HFFc6 (cell line): ENCODE measurements at regions not wholly inside any gene's neighbourhood (a gene's known extent, or its start where the extent isn't known, plus 50 kb on each side); places are given as distances from the start of the nearest gene placed in this dataset.

Experiments used
- DNase-seq: peaks from one replicate; pipeline ENCODE4 v3.0.0-alpha.2; 2018
- H3K27ac Mint-ChIP-seq: 2 replicates; pipeline ENCODE4 v1.8.0; 2020; ENCODE audit warnings: mild to moderate bottlenecking, mixed read lengths
- H3K27me3 Mint-ChIP-seq: 2 replicates; pipeline ENCODE4 v1.8.0; 2021; ENCODE audit warnings: mild to moderate bottlenecking, moderate library complexity, mixed read lengths; ENCODE audit not compliant: insufficient read depth
- H3K36me3 Mint-ChIP-seq: 2 replicates; pipeline ENCODE4 v1.8.0; 2021; ENCODE audit warnings: low read depth, mixed read lengths
- H3K4me1 Mint-ChIP-seq: 2 replicates; pipeline ENCODE4 v1.8.0; 2020; ENCODE audit warnings: low read depth, mixed read lengths
- H3K4me3 Mint-ChIP-seq: 2 replicates; pipeline ENCODE4 v1.8.0; 2020; ENCODE audit warnings: mild to moderate bottlenecking, moderate library complexity, mixed read lengths
- H3K9me3 Mint-ChIP-seq: 2 replicates; pipeline ENCODE4 v1.8.0; 2020; ENCODE audit warnings: mild to moderate bottlenecking, mixed read lengths
- CTCF ChIP-seq: fragments of 200-600 bp; sonication (generic); IDR thresholded peaks from 2 replicates; pipeline ENCODE4 v1.5.0; 2021; ENCODE audit warnings: antibody characterized with exemption, mild to moderate bottlenecking

GRCh38 chr1:38240618-38241017, 194.0 kb upstream of the POU3F1 start:
- H3K36me3 Mint-ChIP-seq, result no peaks in the 10 kb centered on the region
- H3K4me3 Mint-ChIP-seq, result no peak overlapping the region
- H3K27ac Mint-ChIP-seq, result no peak overlapping the region
- no peaks in the 10 kb centered on the region for H3K9me3 Mint-ChIP-seq
- no peak for DNase-seq
- peaks cover 10% of the 10 kb centered on the region for H3K4me1 Mint-ChIP-seq
- H3K27me3 Mint-ChIP-seq, result peaks cover 22% of the 10 kb centered on the region
- no peak for TF ChIP-seq CTCF

GRCh38 chr1:38239258-38239835, 192.8 kb upstream of the POU3F1 start:
- Mint-ChIP-seq H3K27ac (no peak overlapping the region), H3K36me3 (no peaks in the 10 kb centered on the region), H3K9me3 (no peaks in the 10 kb centered on the region), H3K4me3 (no peak overlapping the region), H3K27me3 (peaks cover 22% of the 10 kb centered on the region), H3K4me1 (peaks cover 13% of the 10 kb centered on the region)
- no peak for TF ChIP-seq CTCF
- no peak for DNase-seq

GRCh38 chr1:38238294-38238693, 191.7 kb upstream of the POU3F1 start:
- Mint-ChIP-seq H3K9me3 (no peaks in the 10 kb centered on the region), H3K4me1 (peaks cover 13% of the 10 kb centered on the region), H3K4me3 (no peak overlapping the region), H3K36me3 (no peaks in the 10 kb centered on the region), H3K27ac (no peak overlapping the region), H3K27me3 (peaks cover 22% of the 10 kb centered on the region)
- DNase-seq, result no peak
- TF ChIP-seq CTCF, result no peak

GRCh38 chr1:38235705-38236104, 189.1 kb upstream of the POU3F1 start:
- H3K4me3 Mint-ChIP-seq, result peak overlapping the region; percentile 42
- H3K4me1 Mint-ChIP-seq, result peaks cover 13% of the 10 kb centered on the region
- peak overlapping the region; percentile 8; the same call in 1 of the 2 replicates for H3K27ac Mint-ChIP-seq
- peak; percentile 73 for DNase-seq
- H3K36me3 Mint-ChIP-seq, result no peaks in the 10 kb centered on the region
- peaks cover 23% of the 10 kb centered on the region for H3K27me3 Mint-ChIP-seq
- TF ChIP-seq CTCF, result no peak
- H3K9me3 Mint-ChIP-seq, result no peaks in the 10 kb centered on the region

GRCh38 chr1:38231941-38232340, 185.3 kb upstream of the POU3F1 start:
- H3K27ac Mint-ChIP-seq, result no peak overlapping the region
- H3K4me3 Mint-ChIP-seq, result no peak overlapping the region
- H3K4me1 Mint-ChIP-seq, result peaks cover 13% of the 10 kb centered on the region
- peaks cover 33% of the 10 kb centered on the region for H3K27me3 Mint-ChIP-seq
- H3K36me3 Mint-ChIP-seq, result no peaks in the 10 kb centered on the region; the same call in 1 of the 2 replicates
- no peak for TF ChIP-seq CTCF
- DNase-seq, result no peak
- H3K9me3 Mint-ChIP-seq, result no peaks in the 10 kb centered on the region

- H3K4me3 Mint-ChIP-seq, result no peak overlapping the region
- no peak for TF ChIP-seq CTCF
- DNase-seq, result no peak
- H3K27me3 Mint-ChIP-seq, result peaks cover 29% of the 10 kb centered on the region
- H3K4me1 Mint-ChIP-seq, result peaks cover 2% of the 10 kb centered on the region
- H3K36me3 Mint-ChIP-seq, result no peaks in the 10 kb centered on the region; the same call in 1 of the 2 replicates
- no peaks in the 10 kb centered on the region for H3K9me3 Mint-ChIP-seq
- no peak overlapping the region for H3K27ac Mint-ChIP-seq
Measured at GRCh38 chr1:38228718-38229117, 182.1 kb upstream of the POU3F1 start.
